ENCODE measurements at regions not wholly inside any gene's neighbourhood (a gene's known extent, or its start where the extent isn't known, plus 50 kb on each side); places are given as distances from the start of the nearest gene placed in this dataset.
"Not testable (repeated sequence)": the region's sequence is repeated elsewhere in the genome, so short reads cannot be mapped to it uniquely, and the experiment has no call there.

- peak; percentile 72 for TF ChIP-seq CTCF (IDR thresholded peaks at IDR 0.05; ENCODE audit: insufficient read depth, low read length, missing control alignments)
- H3K4me3 ChIP-seq (ENCODE audit: low read depth, low read length): no peak overlapping the region
- ChIA-PET POLR2A (interaction anchor here (0.6 to 0.7 kb wide), 2 partner anchors 95 to 380 kb away, joined by 3 read pairs; no protein-coding TSS in a partner anchor), CTCF (interaction anchor here (0.7 to 14.1 kb wide), 71 partner anchors 9 to 485 kb away, joined by 3 to 493 read pairs (median 6); partner anchors contain the start of genes CLDN11, RPL22L1 and SLC7A14)
- DNase-seq (ENCODE audit: low read depth, low spot score): no peak
Observed at GRCh38 chr3:170809007-170809974, 60.7 kb downstream of the RPL22L1 start.

DNA sequence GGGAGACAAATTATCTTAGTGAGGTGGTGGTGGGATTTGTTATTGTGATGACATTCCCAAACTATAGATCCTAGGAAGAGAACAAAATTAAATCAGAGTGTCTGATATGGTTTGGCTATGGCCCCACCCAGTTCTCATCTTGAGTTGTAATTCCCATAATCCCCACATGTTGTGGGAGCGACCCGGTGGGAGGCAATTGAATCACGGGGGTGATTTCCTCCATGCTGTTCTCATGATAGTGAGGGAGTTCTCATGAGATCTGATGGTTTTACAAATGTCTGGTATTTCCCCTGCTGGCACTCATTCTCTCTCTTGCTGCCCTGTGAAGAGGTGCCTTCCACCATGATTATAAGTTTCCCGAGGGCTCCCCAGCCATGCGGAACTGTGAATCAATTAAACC is 62.0 kb downstream of the RPL22L1 start:
- no peak for DNase-seq (ENCODE audit: low read depth, low spot score)
- no peak overlapping the region for H3K4me3 ChIP-seq (ENCODE audit: low read depth, low read length)
- CTCF ChIA-PET: interaction anchor here (0.6 to 14.1 kb wide), 2 partner anchors 392 to 513 kb away, joined by 3 to 493 read pairs; partner anchors contain the start of gene CLDN11
- TF ChIP-seq CTCF (IDR thresholded peaks at IDR 0.05; ENCODE audit: insufficient read depth, low read length, missing control alignments): no peak
- POLR2A ChIA-PET: no interaction called here

DNA sequence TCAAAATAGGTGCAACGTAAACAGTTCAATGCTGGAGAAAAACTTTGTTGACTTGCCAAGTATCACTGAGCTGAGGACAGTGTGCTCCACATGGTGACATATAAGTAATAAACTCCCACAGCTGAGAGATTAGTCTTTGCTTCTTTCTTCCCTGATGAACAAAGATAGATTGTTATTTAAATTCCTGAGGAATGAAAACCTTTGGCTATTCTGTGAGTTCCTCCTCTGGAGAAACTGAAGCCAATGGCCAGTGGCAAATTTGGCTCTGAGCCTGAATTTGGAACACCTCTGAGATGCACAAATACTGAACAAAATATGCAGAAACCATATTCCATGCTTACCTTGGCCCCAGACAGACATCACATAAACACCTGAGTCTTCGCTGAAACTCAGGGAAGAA is 63.3 kb downstream of the RPL22L1 start:
- DNase-seq (ENCODE audit: low read depth, low spot score): no peak
- TF ChIP-seq CTCF (IDR thresholded peaks at IDR 0.05; ENCODE audit: insufficient read depth, low read length, missing control alignments): no peak
- H3K4me3 ChIP-seq (ENCODE audit: low read depth, low read length): no peak overlapping the region
- CTCF ChIA-PET: interaction anchor here (0.6 to 14.1 kb wide), 7 partner anchors 42 to 391 kb away, joined by 3 to 493 read pairs (median 3); partner anchors contain the start of gene CLDN11
- POLR2A ChIA-PET: no interaction called here

- no peak for DNase-seq (ENCODE audit: low read depth, low spot score)
- H3K4me3 ChIP-seq (ENCODE audit: low read depth, low read length): no peak overlapping the region
- POLR2A ChIA-PET: no interaction called here
- no peak for TF ChIP-seq CTCF (IDR thresholded peaks at IDR 0.05; ENCODE audit: insufficient read depth, low read length, missing control alignments)
- CTCF ChIA-PET: interaction anchor here (1.2 to 14.1 kb wide), 3 partner anchors 258 to 391 kb away, joined by 3 to 493 read pairs (median 3); partner anchors contain the start of gene CLDN11
Observed at GRCh38 chr3:170806141-170806540, 63.9 kb downstream of the RPL22L1 start.

- CTCF ChIA-PET: interaction anchor here (1.2 to 14.1 kb wide), 2 partner anchors 345 to 390 kb away, joined by 3 to 493 read pairs; partner anchors contain the start of gene CLDN11
- DNase-seq (ENCODE audit: low read depth, low spot score); H3K4me3 ChIP-seq (ENCODE audit: low read depth, low read length); POLR2A ChIA-PET: not testable (repeated sequence)
Observed at GRCh38 chr3:170805296-170805695, 64.7 kb downstream of the RPL22L1 start.

GRCh38 chr3:170804634-170805033 is 65.4 kb downstream of the RPL22L1 start:
- CTCF ChIA-PET: interaction anchor here (1.1 to 14.1 kb wide), 3 partner anchors 9 to 617 kb away, joined by 3 to 493 read pairs (median 59); partner anchors contain the start of gene CLDN11
- DNase-seq (ENCODE audit: low read depth, low spot score); H3K4me3 ChIP-seq (ENCODE audit: low read depth, low read length); POLR2A ChIA-PET: not testable (repeated sequence)

- no peak overlapping the region for H3K4me3 ChIP-seq (ENCODE audit: low read depth, low read length)
- CTCF ChIA-PET: interaction anchor here (0.9 to 14.1 kb wide), 4 partner anchors 9 to 616 kb away, joined by 3 to 493 read pairs (median 31); partner anchors contain the start of gene CLDN11
- no peak for DNase-seq (ENCODE audit: low read depth, low spot score)
- TF ChIP-seq CTCF (IDR thresholded peaks at IDR 0.05; ENCODE audit: insufficient read depth, low read length, missing control alignments): no peak
- POLR2A ChIA-PET: interaction anchor here (0.6 to 2.7 kb wide), 2 partner anchors 79 to 226 kb away, joined by 3 to 15 read pairs; no protein-coding TSS in a partner anchor
Observed at GRCh38 chr3:170804078-170804477, 65.9 kb downstream of the RPL22L1 start.
